Peyer's patch (tissue), 4 donors: ENCODE measurements at regions not wholly inside any gene's neighbourhood (a gene's known extent, or its start where the extent isn't known, plus 50 kb on each side); places are given as distances from the start of the nearest gene placed in this dataset.

Experiments
- DNase-seq, 3 donors: peaks; one replicate each; pipeline ENCODE4 v3.0.0-alpha.2; 2017 to 2019
- H3K27ac ChIP-seq, 4 donors: fragments of 200-600 bp; sonication (generic); one replicate each; pipeline ENCODE4 v1.5.1; 2016 to 2019
- H3K27me3 ChIP-seq, 2 donors: fragments of 200-600 bp; sonication (generic); one replicate each; pipeline ENCODE4 v1.5.1; 2019
- H3K36me3 ChIP-seq, 3 donors: fragments of 200-600 bp; sonication (generic); one replicate each; pipeline ENCODE4 v1.5.1; 2016 to 2019
- H3K4me1 ChIP-seq, 4 donors: fragments of 200-600 bp; sonication (generic); one replicate each; pipeline ENCODE4 v1.5.1; 2016 to 2019
- H3K4me3 ChIP-seq, 4 donors: fragments of 200-600 bp; sonication (generic); 1 replicate in 3 of 4; 2 replicates in 1 of 4; pipeline ENCODE4 v1.5.1; 2016 to 2019; ENCODE audit warnings: mild to moderate bottlenecking in 1 of 4
- H3K9me3 ChIP-seq, 4 donors: fragments of 200-600 bp; sonication (generic); one replicate each; pipeline ENCODE4 v1.5.1; 2016 to 2019; ENCODE audit warnings: mild to moderate bottlenecking in 1 of 4
- POLR2A ChIP-seq, 2 donors: fragments of 450-650 bp; IDR thresholded peaks; one replicate each; pipeline ENCODE4 v1.5.1; 2017; ENCODE audit warnings: antibody characterized with exemption in 2 of 2, mild to moderate bottlenecking in 2 of 2, moderate library complexity in 2 of 2
- TF ChIP-seq, protein P1 (sequence below), 6 experiments: fragments of 450-650 bp in 4 of 6; fragments of 200-600 bp in 2 of 6; sonication (generic) in 1 of 6; IDR thresholded peaks; one replicate each; pipeline ENCODE4 v1.5.1; 2017 to 2019; ENCODE audit warnings: antibody characterized with exemption in 6 of 6, mild to moderate bottlenecking in 3 of 6, moderate library complexity in 1 of 6

DNA sequence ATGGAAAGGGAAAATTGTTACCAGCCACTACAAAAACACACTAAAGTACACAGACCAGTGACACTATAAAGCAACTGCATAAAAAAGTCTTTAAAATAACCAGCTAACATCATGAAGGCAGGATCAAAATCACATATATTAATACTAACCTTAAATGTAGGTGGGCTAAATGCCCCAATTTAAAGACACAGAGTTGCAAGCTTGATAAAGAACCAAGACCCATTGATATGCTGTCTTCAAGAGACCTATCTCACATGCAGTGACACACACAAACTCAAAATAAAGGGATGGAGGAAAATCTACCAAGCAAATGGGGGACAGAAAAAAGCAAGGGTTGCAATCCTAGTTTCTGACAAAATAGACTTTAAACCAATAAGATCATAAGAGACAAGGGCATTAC lies 246.3 kb downstream of the SEC16B start:
- Histone ChIP-seq H3K36me3 (no peaks in the 10 kb centered on the region), H3K4me3 (no peak overlapping the region), H3K27me3 (no peaks in the 10 kb centered on the region), H3K9me3 (no peaks in the 10 kb centered on the region), H3K27ac (no peak overlapping the region), H3K4me1 (no peaks in the 10 kb centered on the region)
- DNase-seq, result no peak
- TF ChIP-seq, protein P1, sequence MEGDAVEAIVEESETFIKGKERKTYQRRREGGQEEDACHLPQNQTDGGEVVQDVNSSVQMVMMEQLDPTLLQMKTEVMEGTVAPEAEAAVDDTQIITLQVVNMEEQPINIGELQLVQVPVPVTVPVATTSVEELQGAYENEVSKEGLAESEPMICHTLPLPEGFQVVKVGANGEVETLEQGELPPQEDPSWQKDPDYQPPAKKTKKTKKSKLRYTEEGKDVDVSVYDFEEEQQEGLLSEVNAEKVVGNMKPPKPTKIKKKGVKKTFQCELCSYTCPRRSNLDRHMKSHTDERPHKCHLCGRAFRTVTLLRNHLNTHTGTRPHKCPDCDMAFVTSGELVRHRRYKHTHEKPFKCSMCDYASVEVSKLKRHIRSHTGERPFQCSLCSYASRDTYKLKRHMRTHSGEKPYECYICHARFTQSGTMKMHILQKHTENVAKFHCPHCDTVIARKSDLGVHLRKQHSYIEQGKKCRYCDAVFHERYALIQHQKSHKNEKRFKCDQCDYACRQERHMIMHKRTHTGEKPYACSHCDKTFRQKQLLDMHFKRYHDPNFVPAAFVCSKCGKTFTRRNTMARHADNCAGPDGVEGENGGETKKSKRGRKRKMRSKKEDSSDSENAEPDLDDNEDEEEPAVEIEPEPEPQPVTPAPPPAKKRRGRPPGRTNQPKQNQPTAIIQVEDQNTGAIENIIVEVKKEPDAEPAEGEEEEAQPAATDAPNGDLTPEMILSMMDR (IDR thresholded peaks at IDR 0.05), result no peak
- TF ChIP-seq POLR2A (IDR thresholded peaks at IDR 0.05), result no peak

DNA sequence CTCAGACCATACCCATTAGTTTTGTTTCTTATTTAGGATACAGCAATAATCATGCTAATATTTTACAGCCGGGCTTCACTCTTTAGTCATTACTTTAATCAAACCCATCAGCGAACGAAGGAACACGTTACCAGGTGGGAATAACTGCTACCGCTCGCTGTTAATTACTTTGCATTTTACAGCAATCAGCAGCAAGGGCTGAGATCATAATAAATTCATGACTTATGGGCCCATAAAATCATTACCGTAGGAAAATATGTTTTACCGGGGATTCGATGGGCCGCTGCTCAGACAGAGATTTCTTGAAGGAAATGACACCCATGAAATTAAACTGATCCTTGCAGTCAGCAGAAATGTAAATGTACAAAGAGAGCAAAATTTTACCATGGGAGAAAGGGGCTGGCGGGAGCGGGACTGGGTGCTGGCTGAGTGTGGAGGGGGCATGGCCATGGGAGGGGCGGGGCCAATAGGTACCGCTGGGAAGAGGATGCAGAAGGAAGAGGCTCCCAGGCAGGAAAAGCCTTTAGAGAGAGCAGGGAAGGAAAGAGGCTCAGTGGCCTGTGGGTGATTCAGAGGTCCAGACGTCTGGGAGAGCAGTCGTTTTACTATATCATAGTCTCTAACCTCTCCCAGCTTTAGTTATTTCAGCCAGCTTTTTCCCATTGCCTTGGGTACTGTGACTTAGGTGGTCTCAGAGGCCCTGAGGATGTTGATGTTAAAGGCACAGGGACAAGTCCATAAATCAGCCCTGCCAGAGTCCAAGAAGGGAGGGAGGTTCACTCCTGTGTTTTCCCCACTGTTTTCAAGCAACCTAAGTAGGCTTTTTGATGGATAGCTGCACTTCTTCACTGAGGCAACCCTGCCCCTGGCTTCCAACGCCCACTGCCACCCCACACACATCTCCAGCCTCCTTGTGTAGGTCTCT lies 258.9 kb downstream of the SEC16B start:
- H3K36me3 ChIP-seq, result no peaks in the 10 kb centered on the region
- H3K9me3 ChIP-seq, result no peaks in the 10 kb centered on the region
- H3K27ac ChIP-seq, result no peak overlapping the region
- TF ChIP-seq POLR2A (IDR thresholded peaks at IDR 0.05), result no peak
- TF ChIP-seq, protein P1 (IDR thresholded peaks at IDR 0.05), result no peak
- DNase-seq, result no peak
- no peaks in the 10 kb centered on the region for H3K4me1 ChIP-seq
- H3K4me3 ChIP-seq, result no peak overlapping the region
- no peaks in the 10 kb centered on the region for H3K27me3 ChIP-seq

DNA sequence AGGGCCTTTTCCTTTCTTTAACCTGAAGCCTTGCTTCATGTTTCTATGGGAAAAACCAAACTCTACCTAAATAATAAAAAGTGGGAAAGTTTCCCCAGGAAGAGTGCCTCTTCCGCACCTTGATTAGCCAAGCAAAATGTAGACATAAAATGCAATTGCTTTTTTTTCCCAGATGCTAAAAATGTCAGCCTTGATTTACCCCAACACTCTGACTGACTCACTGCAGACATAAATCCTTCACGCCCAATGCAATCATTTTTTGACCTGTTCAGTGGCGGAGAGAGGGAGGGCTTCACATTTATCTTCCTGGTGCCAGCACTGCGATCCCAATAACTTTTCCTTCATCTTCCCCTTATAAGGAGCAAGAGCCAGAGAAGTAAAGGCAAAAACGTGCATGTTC lies 261.5 kb downstream of the SEC16B start:
- no peak overlapping the region for H3K4me3 ChIP-seq
- no peaks in the 10 kb centered on the region for H3K27me3 ChIP-seq
- no peak for DNase-seq
- H3K27ac ChIP-seq, result no peak overlapping the region
- no peaks in the 10 kb centered on the region for H3K4me1 ChIP-seq
- H3K36me3 ChIP-seq, result no peaks in the 10 kb centered on the region
- H3K9me3 ChIP-seq, result no peaks in the 10 kb centered on the region
- no peak for TF ChIP-seq POLR2A (IDR thresholded peaks at IDR 0.05)
- TF ChIP-seq, protein P1 (IDR thresholded peaks at IDR 0.05), result no peak

DNA sequence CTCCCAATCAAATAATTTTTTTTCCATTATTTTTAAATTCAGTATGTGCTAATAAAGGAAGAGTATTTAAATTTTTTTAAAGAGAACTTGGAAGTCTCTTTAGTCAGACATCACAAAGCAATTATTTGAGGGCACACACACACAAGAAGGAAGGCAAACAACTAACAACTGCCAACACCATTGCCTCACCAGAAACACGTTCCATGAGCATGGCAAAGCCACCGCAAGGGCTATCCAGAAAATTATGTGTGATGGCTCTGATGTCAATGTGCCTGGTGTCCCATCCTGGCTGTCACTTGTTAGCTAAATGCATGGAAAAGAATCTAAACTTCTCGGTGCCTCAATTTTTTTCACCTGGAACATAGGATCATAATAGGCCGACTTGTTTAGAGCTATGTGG lies 262.9 kb downstream of the SEC16B start:
- DNase-seq, result no peak
- no peak for TF ChIP-seq POLR2A (IDR thresholded peaks at IDR 0.05)
- TF ChIP-seq, protein P1 (IDR thresholded peaks at IDR 0.05), result no peak
- Histone ChIP-seq H3K4me3 (no peak overlapping the region), H3K27ac (no peak overlapping the region), H3K9me3 (no peaks in the 10 kb centered on the region), H3K36me3 (no peaks in the 10 kb centered on the region), H3K4me1 (no peaks in the 10 kb centered on the region), H3K27me3 (no peaks in the 10 kb centered on the region)

DNA sequence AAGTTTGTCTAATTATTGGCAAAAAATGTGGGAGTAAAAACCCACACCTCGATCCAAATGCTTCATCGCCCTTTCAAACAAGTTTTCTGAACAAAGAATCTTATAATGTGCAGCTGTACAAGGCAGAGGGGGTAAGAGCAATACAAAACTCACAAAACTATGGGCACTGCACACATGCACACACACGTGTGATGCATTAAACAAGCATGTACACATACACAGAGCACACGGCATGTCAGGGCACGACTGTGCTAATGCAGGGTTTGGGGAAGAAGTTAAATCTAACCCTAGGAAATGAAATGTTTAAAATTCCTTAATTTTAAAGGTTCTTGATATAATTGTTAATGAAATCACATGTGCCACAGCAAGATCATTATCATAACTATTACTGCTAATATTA lies 264.0 kb downstream of the SEC16B start:
- H3K4me3 ChIP-seq, result no peak overlapping the region
- no peaks in the 10 kb centered on the region for H3K27me3 ChIP-seq
- TF ChIP-seq POLR2A (IDR thresholded peaks at IDR 0.05), result no peak
- TF ChIP-seq, protein P1 (IDR thresholded peaks at IDR 0.05), result no peak
- H3K36me3 ChIP-seq, result no peaks in the 10 kb centered on the region
- no peaks in the 10 kb centered on the region for H3K9me3 ChIP-seq
- no peaks in the 10 kb centered on the region for H3K4me1 ChIP-seq
- no peak for DNase-seq
- H3K27ac ChIP-seq, result no peak overlapping the region
